ENCODE measurements at regions not wholly inside any gene's neighbourhood (a gene's known extent, or its start where the extent isn't known, plus 50 kb on each side); places are given as distances from the start of the nearest gene placed in this dataset.

DNA sequence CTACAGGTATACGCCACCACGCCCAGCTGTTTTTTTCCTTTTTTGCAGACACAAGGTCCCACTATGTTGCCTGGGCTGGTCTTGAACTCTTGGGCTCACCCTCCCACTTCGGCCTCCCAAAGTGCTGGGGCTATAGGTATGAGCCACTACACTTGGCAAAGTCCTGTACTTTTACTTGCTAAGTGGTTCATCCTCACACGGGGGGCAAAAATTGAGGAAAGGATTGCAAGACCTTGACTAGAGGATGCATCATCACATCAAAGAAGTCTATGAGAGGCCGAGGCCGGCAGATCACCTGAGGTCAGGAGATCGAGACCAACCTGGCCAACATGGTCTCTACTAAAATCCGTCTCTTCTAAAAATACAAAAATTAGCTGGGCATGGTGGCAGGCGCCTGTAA, 116.5 kb upstream of the FAM174B start:
- TF ChIP-seq, protein P1, sequence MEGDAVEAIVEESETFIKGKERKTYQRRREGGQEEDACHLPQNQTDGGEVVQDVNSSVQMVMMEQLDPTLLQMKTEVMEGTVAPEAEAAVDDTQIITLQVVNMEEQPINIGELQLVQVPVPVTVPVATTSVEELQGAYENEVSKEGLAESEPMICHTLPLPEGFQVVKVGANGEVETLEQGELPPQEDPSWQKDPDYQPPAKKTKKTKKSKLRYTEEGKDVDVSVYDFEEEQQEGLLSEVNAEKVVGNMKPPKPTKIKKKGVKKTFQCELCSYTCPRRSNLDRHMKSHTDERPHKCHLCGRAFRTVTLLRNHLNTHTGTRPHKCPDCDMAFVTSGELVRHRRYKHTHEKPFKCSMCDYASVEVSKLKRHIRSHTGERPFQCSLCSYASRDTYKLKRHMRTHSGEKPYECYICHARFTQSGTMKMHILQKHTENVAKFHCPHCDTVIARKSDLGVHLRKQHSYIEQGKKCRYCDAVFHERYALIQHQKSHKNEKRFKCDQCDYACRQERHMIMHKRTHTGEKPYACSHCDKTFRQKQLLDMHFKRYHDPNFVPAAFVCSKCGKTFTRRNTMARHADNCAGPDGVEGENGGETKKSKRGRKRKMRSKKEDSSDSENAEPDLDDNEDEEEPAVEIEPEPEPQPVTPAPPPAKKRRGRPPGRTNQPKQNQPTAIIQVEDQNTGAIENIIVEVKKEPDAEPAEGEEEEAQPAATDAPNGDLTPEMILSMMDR (IDR thresholded peaks at IDR 0.05; ENCODE audit: low read depth, low read length), result no peak
- TF ChIP-seq, protein P2, sequence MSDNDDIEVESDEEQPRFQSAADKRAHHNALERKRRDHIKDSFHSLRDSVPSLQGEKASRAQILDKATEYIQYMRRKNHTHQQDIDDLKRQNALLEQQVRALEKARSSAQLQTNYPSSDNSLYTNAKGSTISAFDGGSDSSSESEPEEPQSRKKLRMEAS (IDR thresholded peaks at IDR 0.05; ENCODE audit: low read depth, low read length), result no peak
- no peak for TF ChIP-seq POLR2A (IDR thresholded peaks at IDR 0.05; ENCODE audit: extremely low read depth, insufficient read length)
